ENCODE measurements at regions not wholly inside any gene's neighbourhood (a gene's known extent, or its start where the extent isn't known, plus 50 kb on each side); places are given as distances from the start of the nearest gene placed in this dataset.

GRCh38 chr3:102125197-102125993, 276.1 kb downstream of the NFKBIZ start:
- Histone ChIP-seq H3K4me3 (replicated peaks in 1 of 2; ENCODE audit: low read depth in 1 of 2, low read length in 2 of 2) (no peak overlapping the region), H3K9ac (ENCODE audit: low read length) (no peak overlapping the region), H3K4me1 (ENCODE audit: control insufficient read depth in 1 of 2, insufficient read depth in 2 of 2, low read length in 2 of 2) (peaks cover 0 to 5% of the 10 kb centered on the region in 2 experiments; a peak in 1 of 4 replicates), H3K4me2 (ENCODE audit: low read length) (no peak overlapping the region), H2AFZ (ENCODE audit: low read depth, low read length, poor library complexity, severe bottlenecking) (no peak overlapping the region), H3K27ac (ENCODE audit: low read depth, low read length) (no peak overlapping the region), H3K9me2 (ENCODE audit: insufficient read depth) (0 out of 2 replicates have a peak, but pooled peaks cover 2% of the 10 kb centered on the region), H3K36me3 (ENCODE audit: control insufficient read depth in 1 of 2, insufficient read depth in 2 of 2, low read length in 2 of 2) (no peaks in the 10 kb centered on the region), H3K9me3 (ENCODE audit: control insufficient read depth in 1 of 2, insufficient read depth in 1 of 2, low read depth in 1 of 2, low read length in 2 of 2) (no peaks in the 10 kb centered on the region), H3K79me2 (ENCODE audit: insufficient read depth, low read length) (no peaks in the 10 kb centered on the region), H3K27me3 (ENCODE audit: insufficient read depth, low read length) (no peaks in the 10 kb centered on the region), H4K20me1 (ENCODE audit: insufficient read depth) (no peaks in the 10 kb centered on the region)
- BruUV-seq (replicated peaks): no TSS peak
- ChIA-PET RAD21 (ENCODE audit: low non-redundant PET in 1 of 2, low total read pairs in 2 of 2, uncharacterized antibody in 2 of 2, unreplicated experiment in 2 of 2) (no interaction called here), CTCF (no interaction called here), POLR2A (no interaction called here)
- ATAC-seq (no peak), DNase-seq (ENCODE audit: low read depth, low spot score) (no peak)
- TF ChIP-seq RAD21 (IDR thresholded peaks at IDR 0.05; ENCODE audit: low read depth): no peak
- TF ChIP-seq EZH2 (IDR thresholded peaks at IDR 0.05): no peak
- intact Hi-C loops (cut with micrococcal nuclease): no loop called here

GRCh38 chr3:102125994-102126368, 276.7 kb downstream of the NFKBIZ start:
- BruUV-seq (replicated peaks): no TSS peak
- intact Hi-C loops (cut with micrococcal nuclease): no loop called here
- RAD21 ChIA-PET (ENCODE audit: low non-redundant PET in 1 of 2, low total read pairs in 2 of 2, uncharacterized antibody in 2 of 2, unreplicated experiment in 2 of 2): no interaction called here
- TF ChIP-seq ZFX (IDR thresholded peaks at IDR 0.05): no peak
- no peak for TF ChIP-seq FOSL1 (IDR thresholded peaks at IDR 0.05; ENCODE audit: low read depth)
- TF ChIP-seq POLR2A (IDR thresholded peaks at IDR 0.05; ENCODE audit: borderline replicate concordance, extremely low read depth, insufficient read depth, insufficient read length): no peak
- no peak for TF ChIP-seq POLR2AphosphoS5 (IDR thresholded peaks at IDR 0.05; ENCODE audit: low read depth, low read length)
- no peak for TF ChIP-seq EZH2 (IDR thresholded peaks at IDR 0.05)
- TF ChIP-seq CBX3 (IDR thresholded peaks at IDR 0.05; ENCODE audit: low read depth): no peak
- TF ChIP-seq ATF3 (IDR thresholded peaks at IDR 0.05): no peak
- TF ChIP-seq, protein P1, sequence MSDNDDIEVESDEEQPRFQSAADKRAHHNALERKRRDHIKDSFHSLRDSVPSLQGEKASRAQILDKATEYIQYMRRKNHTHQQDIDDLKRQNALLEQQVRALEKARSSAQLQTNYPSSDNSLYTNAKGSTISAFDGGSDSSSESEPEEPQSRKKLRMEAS (IDR thresholded peaks at IDR 0.05): no peak
- TF ChIP-seq CTCF (IDR thresholded peaks at IDR 0.05 in 2 of 3, conservative IDR thresholded peaks at IDR 0.05 in 1 of 3; ENCODE audit: borderline replicate concordance in 1 of 3, insufficient read depth in 1 of 3, low read depth in 2 of 3, low read length in 2 of 3): no peak
- TF ChIP-seq SRF (IDR thresholded peaks at IDR 0.05; ENCODE audit: low read depth): no peak
- no peak for TF ChIP-seq YY1 (IDR thresholded peaks at IDR 0.05; ENCODE audit: extremely low read depth, insufficient replicate concordance, low read depth, low read length)
- no peak for TF ChIP-seq EGR1 (IDR thresholded peaks at IDR 0.05; ENCODE audit: low read depth)
- TF ChIP-seq, protein P2, sequence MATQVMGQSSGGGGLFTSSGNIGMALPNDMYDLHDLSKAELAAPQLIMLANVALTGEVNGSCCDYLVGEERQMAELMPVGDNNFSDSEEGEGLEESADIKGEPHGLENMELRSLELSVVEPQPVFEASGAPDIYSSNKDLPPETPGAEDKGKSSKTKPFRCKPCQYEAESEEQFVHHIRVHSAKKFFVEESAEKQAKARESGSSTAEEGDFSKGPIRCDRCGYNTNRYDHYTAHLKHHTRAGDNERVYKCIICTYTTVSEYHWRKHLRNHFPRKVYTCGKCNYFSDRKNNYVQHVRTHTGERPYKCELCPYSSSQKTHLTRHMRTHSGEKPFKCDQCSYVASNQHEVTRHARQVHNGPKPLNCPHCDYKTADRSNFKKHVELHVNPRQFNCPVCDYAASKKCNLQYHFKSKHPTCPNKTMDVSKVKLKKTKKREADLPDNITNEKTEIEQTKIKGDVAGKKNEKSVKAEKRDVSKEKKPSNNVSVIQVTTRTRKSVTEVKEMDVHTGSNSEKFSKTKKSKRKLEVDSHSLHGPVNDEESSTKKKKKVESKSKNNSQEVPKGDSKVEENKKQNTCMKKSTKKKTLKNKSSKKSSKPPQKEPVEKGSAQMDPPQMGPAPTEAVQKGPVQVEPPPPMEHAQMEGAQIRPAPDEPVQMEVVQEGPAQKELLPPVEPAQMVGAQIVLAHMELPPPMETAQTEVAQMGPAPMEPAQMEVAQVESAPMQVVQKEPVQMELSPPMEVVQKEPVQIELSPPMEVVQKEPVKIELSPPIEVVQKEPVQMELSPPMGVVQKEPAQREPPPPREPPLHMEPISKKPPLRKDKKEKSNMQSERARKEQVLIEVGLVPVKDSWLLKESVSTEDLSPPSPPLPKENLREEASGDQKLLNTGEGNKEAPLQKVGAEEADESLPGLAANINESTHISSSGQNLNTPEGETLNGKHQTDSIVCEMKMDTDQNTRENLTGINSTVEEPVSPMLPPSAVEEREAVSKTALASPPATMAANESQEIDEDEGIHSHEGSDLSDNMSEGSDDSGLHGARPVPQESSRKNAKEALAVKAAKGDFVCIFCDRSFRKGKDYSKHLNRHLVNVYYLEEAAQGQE (IDR thresholded peaks at IDR 0.05; ENCODE audit: low read depth): no peak
- no peak for TF ChIP-seq ELF1 (IDR thresholded peaks at IDR 0.05; ENCODE audit: borderline replicate concordance, low read depth)
- no peak for TF ChIP-seq SIN3A (IDR thresholded peaks at IDR 0.05; ENCODE audit: low read depth)

More at GRCh38 chr3:102125994-102126368, 276.7 kb downstream of the NFKBIZ start:
- H4K20me1 ChIP-seq (ENCODE audit: insufficient read depth): no peaks in the 10 kb centered on the region
- no peaks in the 10 kb centered on the region for H3K36me3 ChIP-seq (ENCODE audit: control insufficient read depth in 1 of 2, insufficient read depth in 2 of 2, low read length in 2 of 2)
- no peak overlapping the region for H2AFZ ChIP-seq (ENCODE audit: low read depth, low read length, poor library complexity, severe bottlenecking)
- no peak overlapping the region for H3K4me2 ChIP-seq (ENCODE audit: low read length)
- H3K4me1 ChIP-seq (ENCODE audit: control insufficient read depth in 1 of 2, insufficient read depth in 2 of 2, low read length in 2 of 2): peaks cover 0 to 5% of the 10 kb centered on the region in 2 experiments; a peak in 1 of 4 replicates
- DNase-seq (ENCODE audit: low read depth, low spot score) (no peak), ATAC-seq (no peak)
- no peaks in the 10 kb centered on the region for H3K27me3 ChIP-seq (ENCODE audit: insufficient read depth, low read length)
- ChIA-PET CTCF (no interaction called here), POLR2A (no interaction called here)
- H3K27ac ChIP-seq (ENCODE audit: low read depth, low read length): no peak overlapping the region
- no peak overlapping the region for H3K4me3 ChIP-seq (replicated peaks in 1 of 2; ENCODE audit: low read depth in 1 of 2, low read length in 2 of 2)
- no peaks in the 10 kb centered on the region for H3K9me3 ChIP-seq (ENCODE audit: control insufficient read depth in 1 of 2, insufficient read depth in 1 of 2, low read depth in 1 of 2, low read length in 2 of 2)
- H3K79me2 ChIP-seq (ENCODE audit: insufficient read depth, low read length): no peaks in the 10 kb centered on the region
- no peak overlapping the region for H3K9ac ChIP-seq (ENCODE audit: low read length)
- 0 out of 2 replicates have a peak, but pooled peaks cover 2% of the 10 kb centered on the region for H3K9me2 ChIP-seq (ENCODE audit: insufficient read depth)

All from HCT116 (cell line).